Right lobe of liver (tissue), 4 donors: ENCODE measurements at regions not wholly inside any gene's neighbourhood (a gene's known extent, or its start where the extent isn't known, plus 50 kb on each side); places are given as distances from the start of the nearest gene placed in this dataset.
"Not testable (repeated sequence)": the region's sequence is repeated elsewhere in the genome, so short reads cannot be mapped to it uniquely, and the experiment has no call there.

Experiments used
- POLR2A ChIP-seq: fragments of 450-650 bp; IDR thresholded peaks from one replicate; pipeline ENCODE4 v1.6.1; 2017; ENCODE audit warnings: antibody characterized with exemption, mild to moderate bottlenecking
- TF ChIP-seq, protein P1 (sequence below), 4 donors: fragments of 200-600 bp in 3 of 4; fragments of 450-650 bp in 1 of 4; IDR thresholded peaks; one replicate each; pipeline versions ENCODE4 v1.5.1 to v1.8.0; 2016 to 2022; ENCODE audit warnings: antibody characterized with exemption in 4 of 4, mild to moderate bottlenecking in 2 of 4
- donor health status: DM: no; HTN: no; CAD: no.
- donor health status: DM: no; HTN: no; CAD: no.
- donor health status: DM: no; HTN: yes; CAD: no.

DNA sequence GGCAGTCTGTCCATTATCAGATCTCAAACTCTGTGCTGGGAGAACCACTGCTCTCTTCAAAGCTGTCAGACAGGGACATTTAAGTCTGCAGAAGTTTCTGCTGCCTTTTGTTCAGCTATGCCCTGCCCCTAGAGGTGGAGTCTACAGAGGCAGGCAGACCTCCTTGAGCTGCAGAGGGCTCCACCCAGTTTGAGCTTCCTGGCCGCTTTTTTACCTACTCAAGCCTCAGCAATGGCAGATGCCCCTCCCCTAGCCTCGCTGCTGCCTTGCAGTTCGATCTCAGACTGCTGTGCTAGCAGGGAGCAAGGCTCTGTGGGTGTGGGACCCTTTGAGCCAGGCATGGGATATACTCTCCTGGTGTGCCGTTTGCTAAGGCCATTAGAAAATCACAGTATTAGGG is 171.1 kb downstream of the CAVIN4 start:
- TF ChIP-seq, protein P1, sequence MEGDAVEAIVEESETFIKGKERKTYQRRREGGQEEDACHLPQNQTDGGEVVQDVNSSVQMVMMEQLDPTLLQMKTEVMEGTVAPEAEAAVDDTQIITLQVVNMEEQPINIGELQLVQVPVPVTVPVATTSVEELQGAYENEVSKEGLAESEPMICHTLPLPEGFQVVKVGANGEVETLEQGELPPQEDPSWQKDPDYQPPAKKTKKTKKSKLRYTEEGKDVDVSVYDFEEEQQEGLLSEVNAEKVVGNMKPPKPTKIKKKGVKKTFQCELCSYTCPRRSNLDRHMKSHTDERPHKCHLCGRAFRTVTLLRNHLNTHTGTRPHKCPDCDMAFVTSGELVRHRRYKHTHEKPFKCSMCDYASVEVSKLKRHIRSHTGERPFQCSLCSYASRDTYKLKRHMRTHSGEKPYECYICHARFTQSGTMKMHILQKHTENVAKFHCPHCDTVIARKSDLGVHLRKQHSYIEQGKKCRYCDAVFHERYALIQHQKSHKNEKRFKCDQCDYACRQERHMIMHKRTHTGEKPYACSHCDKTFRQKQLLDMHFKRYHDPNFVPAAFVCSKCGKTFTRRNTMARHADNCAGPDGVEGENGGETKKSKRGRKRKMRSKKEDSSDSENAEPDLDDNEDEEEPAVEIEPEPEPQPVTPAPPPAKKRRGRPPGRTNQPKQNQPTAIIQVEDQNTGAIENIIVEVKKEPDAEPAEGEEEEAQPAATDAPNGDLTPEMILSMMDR (IDR thresholded peaks at IDR 0.05): not testable (repeated sequence)
- TF ChIP-seq POLR2A: not testable (repeated sequence)
